ENCODE measurements at regions not wholly inside any gene's neighbourhood (a gene's known extent, or its start where the extent isn't known, plus 50 kb on each side); places are given as distances from the start of the nearest gene placed in this dataset.

GRCh38 chr3:82474711-82475110 lies 713.3 kb upstream of the GBE1 start:
- TF ChIP-seq CTCF (conservative IDR thresholded peaks at IDR 0.05) = no peak
- no peak for TF ChIP-seq ZFX (IDR thresholded peaks at IDR 0.05)
